H9 (cell line): ENCODE measurements at regions not wholly inside any gene's neighbourhood (a gene's known extent, or its start where the extent isn't known, plus 50 kb on each side); places are given as distances from the start of the nearest gene placed in this dataset.

ENCODE experiments used
- DNase-seq: peaks from one replicate; pipeline ENCODE4 v3.0.0-alpha.2; 2017
- H2AFZ ChIP-seq: one replicate; pipeline ENCODE4 v1.6.1; 2013; ENCODE audit warnings: mild to moderate bottlenecking, low read length, control low read depth, moderate library complexity
- H2AK5ac ChIP-seq: 2 replicates; pipeline ENCODE4 v1.6.1; 2013; ENCODE audit warnings: low read length, control low read depth, mixed read lengths; ENCODE audit not compliant: insufficient read length
- H2BK120ac ChIP-seq: one replicate; pipeline ENCODE4 v1.6.1; 2013; ENCODE audit warnings: low read depth, mild to moderate bottlenecking, low read length, control low read depth, inconsistent platforms; ENCODE audit not compliant: poor library complexity, severe bottlenecking
- H2BK12ac ChIP-seq: 2 replicates; pipeline ENCODE4 v1.6.1; 2013; ENCODE audit warnings: low read length, control low read depth, mixed read lengths, low read depth; ENCODE audit not compliant: insufficient read length
- H2BK15ac ChIP-seq: 2 replicates; pipeline ENCODE4 v1.6.1; 2013; ENCODE audit warnings: low read depth, low read length, control low read depth
- H2BK20ac ChIP-seq: one replicate; pipeline ENCODE4 v1.6.1; 2013; ENCODE audit warnings: low read depth, mild to moderate bottlenecking, low read length, control low read depth, inconsistent platforms; ENCODE audit not compliant: poor library complexity, severe bottlenecking
- H2BK5ac ChIP-seq: 2 replicates; pipeline ENCODE4 v1.6.1; 2013; ENCODE audit warnings: low read length, control low read depth, mixed read lengths; ENCODE audit not compliant: insufficient read length
- H3K14ac ChIP-seq: 2 replicates; pipeline ENCODE4 v1.6.1; 2013; ENCODE audit warnings: low read length, control low read depth; ENCODE audit not compliant: insufficient read depth
- H3K18ac ChIP-seq: 2 replicates; pipeline ENCODE4 v1.6.1; 2013; ENCODE audit warnings: low read depth, mild to moderate bottlenecking, mixed read lengths, low read length, control low read depth; ENCODE audit not compliant: insufficient read length
- H3K23ac ChIP-seq: 2 replicates; pipeline ENCODE4 v1.6.1; 2013; ENCODE audit warnings: low read length, control low read depth, mixed read lengths, low read depth; ENCODE audit not compliant: insufficient read length
- H3K23me2 ChIP-seq: 2 replicates; pipeline ENCODE4 v1.6.1; 2013; ENCODE audit warnings: low read depth, mild to moderate bottlenecking, mixed read lengths, low read length, control low read depth; ENCODE audit not compliant: insufficient read length, poor library complexity, severe bottlenecking
- H3K27ac ChIP-seq: 2 replicates; pipeline ENCODE4 v1.5.1; 2013; ENCODE audit warnings: low read length, control low read depth, mixed read lengths, low read depth; ENCODE audit not compliant: insufficient read length
- H3K27me3 ChIP-seq: 2 replicates; pipeline ENCODE4 v1.6.1; 2013; ENCODE audit warnings: low read length, control low read depth, inconsistent platforms; ENCODE audit not compliant: insufficient read depth
- H3K4ac ChIP-seq: 2 replicates; pipeline ENCODE4 v1.6.1; 2013; ENCODE audit warnings: low read depth, mild to moderate bottlenecking, control low read depth, inconsistent platforms, low read length, moderate library complexity
- H3K4me1 ChIP-seq: 2 replicates; pipeline ENCODE4 v1.6.1; 2013; ENCODE audit warnings: low read length, control low read depth, inconsistent platforms; ENCODE audit not compliant: insufficient read depth
- H3K4me2 ChIP-seq: 2 replicates; pipeline ENCODE4 v1.6.1; 2013; ENCODE audit warnings: low read length, control low read depth, mixed read lengths; ENCODE audit not compliant: insufficient read length, insufficient read depth
- H3K56ac ChIP-seq: 2 replicates; pipeline ENCODE4 v1.6.1; 2013; ENCODE audit warnings: low read depth, mild to moderate bottlenecking, mixed read lengths, low read length, control low read depth; ENCODE audit not compliant: insufficient read length
- H3K79me1 ChIP-seq: 2 replicates; pipeline ENCODE4 v1.6.1; 2013; ENCODE audit warnings: low read depth, mild to moderate bottlenecking, moderate library complexity, low read length, control low read depth, inconsistent platforms; ENCODE audit not compliant: insufficient read depth, poor library complexity, severe bottlenecking
- H3K79me2 ChIP-seq: 2 replicates; pipeline ENCODE4 v1.6.1; 2013; ENCODE audit warnings: low read length, control low read depth, inconsistent platforms; ENCODE audit not compliant: insufficient read depth
- H3K9ac ChIP-seq: 2 replicates; pipeline ENCODE4 v1.6.1; 2013; ENCODE audit warnings: low read length, control low read depth, mixed read lengths; ENCODE audit not compliant: insufficient read length; ENCODE audit errors: extremely low read depth
- H3K9me3 ChIP-seq: one replicate; pipeline ENCODE4 v1.6.1; 2013; ENCODE audit warnings: low read depth, low read length, inconsistent platforms; ENCODE audit not compliant: control insufficient read depth
- H3T11ph ChIP-seq: one replicate; pipeline ENCODE4 v1.6.1; 2013; ENCODE audit warnings: mild to moderate bottlenecking, low read length, control low read depth, inconsistent platforms
- H4K20me1 ChIP-seq: one replicate; pipeline ENCODE4 v1.6.1; 2013; ENCODE audit not compliant: control insufficient read depth, insufficient read length, insufficient read depth
- H4K5ac ChIP-seq: 2 replicates; pipeline ENCODE4 v1.6.1; 2013; ENCODE audit warnings: low read depth, mild to moderate bottlenecking, mixed read lengths, low read length, control low read depth; ENCODE audit not compliant: insufficient read length
- H4K8ac ChIP-seq: replicated peaks from 2 replicates; pipeline ENCODE4 v1.6.1; 2013; ENCODE audit warnings: low read length, control low read depth, mixed read lengths, low read depth; ENCODE audit not compliant: insufficient read length
- H4K91ac ChIP-seq: 2 replicates; pipeline ENCODE4 v1.6.1; 2013; ENCODE audit warnings: low read depth, mild to moderate bottlenecking, moderate library complexity, mixed read lengths, low read length, control low read depth; ENCODE audit not compliant: insufficient read length
- H3K27ac Mint-ChIP-seq, 3 experiments: 2 replicates in 2 of 3; 3 replicates in 1 of 3; pipeline ENCODE4 v1.8.0; 2020 to 2021; ENCODE audit warnings: mixed read lengths in 3 of 3, mild to moderate bottlenecking in 1 of 3, moderate library complexity in 1 of 3
- H3K27me3 Mint-ChIP-seq: 2 replicates; pipeline ENCODE4 v1.8.0; 2021; ENCODE audit warnings: low read depth, mild to moderate bottlenecking, moderate library complexity, mixed read lengths
- H3K36me3 Mint-ChIP-seq, 3 experiments: 2 replicates in 2 of 3; 3 replicates in 1 of 3; pipeline ENCODE4 v1.8.0; 2020 to 2021; ENCODE audit warnings: low read depth in 3 of 3, mixed read lengths in 3 of 3; ENCODE audit not compliant: insufficient read depth in 1 of 3
- H3K4me1 Mint-ChIP-seq, 2 experiments: 2 replicates each; pipeline ENCODE4 v1.8.0; 2020; ENCODE audit warnings: mixed read lengths in 2 of 2
- H3K4me3 Mint-ChIP-seq, 2 experiments: 2 replicates in 1 of 2; 3 replicates in 1 of 2; pipeline ENCODE4 v1.8.0; 2020 to 2021; ENCODE audit warnings: mild to moderate bottlenecking in 2 of 2, mixed read lengths in 2 of 2, moderate library complexity in 1 of 2
- H3K9me3 Mint-ChIP-seq, 2 experiments: 2 replicates in 1 of 2; 3 replicates in 1 of 2; pipeline ENCODE4 v1.8.0; 2020; ENCODE audit warnings: mild to moderate bottlenecking in 2 of 2, mixed read lengths in 2 of 2, moderate library complexity in 1 of 2
- WGBS: extraction: QIAGEN DNeasy Blood & Tissue Kit; methylation state at CpG from one replicate; pipeline ENCODE4 v1.1.7; 2013; ENCODE audit warnings: missing lambda C conversion rate, low lambda C conversion rate, mixed read lengths; ENCODE audit not compliant: insufficient read length; ENCODE audit errors: extremely low coverage; 5-methylcytosine and 5-hydroxymethylcytosine counted together
- TF ChIP-seq, protein P1 (sequence below): fragments of 200-600 bp; sonication (generic); conservative IDR thresholded peaks from 3 replicates; pipeline ENCODE4 v1.8.0; 2021; ENCODE audit warnings: antibody characterized with exemption, mild to moderate bottlenecking

DNA sequence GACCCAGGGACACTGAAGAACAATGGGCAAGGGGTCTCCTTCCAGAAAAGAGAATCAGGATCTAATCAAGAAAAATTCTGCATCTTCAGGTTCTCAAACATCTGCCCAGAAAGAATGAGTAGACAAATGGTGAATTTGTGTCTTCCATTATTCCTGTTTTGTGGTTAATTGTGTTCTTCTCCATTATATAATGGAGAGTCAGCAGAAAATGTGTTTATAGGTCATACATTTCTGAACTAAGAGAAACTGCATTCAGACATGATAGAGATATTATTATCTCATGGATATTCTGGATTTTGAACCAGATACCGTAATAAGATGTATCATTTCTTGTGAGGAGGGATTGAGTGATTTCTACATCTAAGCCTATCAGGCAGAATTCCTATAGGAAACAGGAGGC lies 581.7 kb upstream of the JAG1 start:
- H3K79me2 ChIP-seq: no peaks in the 10 kb centered on the region
- no peak overlapping the region for H2BK5ac ChIP-seq
- H3K27ac ChIP-seq: no peak overlapping the region
- Mint-ChIP-seq H3K36me3 (peaks cover 0 to 21% (median 12%) of the 10 kb centered on the region in 3 experiments; a peak in 4 of 7 replicates), H3K9me3 (peaks cover 19 to 28% of the 10 kb centered on the region in 2 experiments), H3K27ac (no peak overlapping the region), H3K4me1 (no peaks in the 10 kb centered on the region), H3K27me3 (no peaks in the 10 kb centered on the region), H3K4me3 (no peak overlapping the region)
- no peak overlapping the region for H4K91ac ChIP-seq
- no peaks in the 10 kb centered on the region for H4K20me1 ChIP-seq
- no peak overlapping the region for H2BK120ac ChIP-seq
- no peak for DNase-seq
- TF ChIP-seq, protein P1, sequence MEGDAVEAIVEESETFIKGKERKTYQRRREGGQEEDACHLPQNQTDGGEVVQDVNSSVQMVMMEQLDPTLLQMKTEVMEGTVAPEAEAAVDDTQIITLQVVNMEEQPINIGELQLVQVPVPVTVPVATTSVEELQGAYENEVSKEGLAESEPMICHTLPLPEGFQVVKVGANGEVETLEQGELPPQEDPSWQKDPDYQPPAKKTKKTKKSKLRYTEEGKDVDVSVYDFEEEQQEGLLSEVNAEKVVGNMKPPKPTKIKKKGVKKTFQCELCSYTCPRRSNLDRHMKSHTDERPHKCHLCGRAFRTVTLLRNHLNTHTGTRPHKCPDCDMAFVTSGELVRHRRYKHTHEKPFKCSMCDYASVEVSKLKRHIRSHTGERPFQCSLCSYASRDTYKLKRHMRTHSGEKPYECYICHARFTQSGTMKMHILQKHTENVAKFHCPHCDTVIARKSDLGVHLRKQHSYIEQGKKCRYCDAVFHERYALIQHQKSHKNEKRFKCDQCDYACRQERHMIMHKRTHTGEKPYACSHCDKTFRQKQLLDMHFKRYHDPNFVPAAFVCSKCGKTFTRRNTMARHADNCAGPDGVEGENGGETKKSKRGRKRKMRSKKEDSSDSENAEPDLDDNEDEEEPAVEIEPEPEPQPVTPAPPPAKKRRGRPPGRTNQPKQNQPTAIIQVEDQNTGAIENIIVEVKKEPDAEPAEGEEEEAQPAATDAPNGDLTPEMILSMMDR: no peak
- no peaks in the 10 kb centered on the region for H3K23me2 ChIP-seq
- H3K14ac ChIP-seq: no peak overlapping the region
- H3K4ac ChIP-seq: no peak overlapping the region
- no CpG with 5 or more reads among the region's 1 CpG for WGBS
- H3K79me1 ChIP-seq: no peaks in the 10 kb centered on the region
- no peak overlapping the region for H3K4me2 ChIP-seq
- H3K9ac ChIP-seq: no peak overlapping the region
- no peak overlapping the region for H4K5ac ChIP-seq
- H3K18ac ChIP-seq: no peak overlapping the region
- H3K56ac ChIP-seq: no peak overlapping the region
- H3K27me3 ChIP-seq: no peaks in the 10 kb centered on the region
- no peak overlapping the region for H2BK20ac ChIP-seq
- H2AFZ ChIP-seq: no peak overlapping the region
- H3K9me3 ChIP-seq: peaks cover 5% of the 10 kb centered on the region
- no peak overlapping the region for H3T11ph ChIP-seq
- H3K4me1 ChIP-seq: no peaks in the 10 kb centered on the region
- no peak overlapping the region for H4K8ac ChIP-seq
- H2BK12ac ChIP-seq: no peak overlapping the region
- H3K23ac ChIP-seq: no peak overlapping the region
- no peak overlapping the region for H2BK15ac ChIP-seq
- H2AK5ac ChIP-seq: no peak overlapping the region
